Fibroblast of pulmonary artery (primary cell): ENCODE measurements at regions not wholly inside any gene's neighbourhood (a gene's known extent, or its start where the extent isn't known, plus 50 kb on each side); places are given as distances from the start of the nearest gene placed in this dataset.
"Not testable (repeated sequence)": the region's sequence is repeated elsewhere in the genome, so short reads cannot be mapped to it uniquely, and the experiment has no call there.

ENCODE experiments used
- DNase-seq: peaks from one replicate; pipeline ENCODE4 v3.0.0-alpha.2; 2010; ENCODE audit warnings: low read depth
- H3K4me3 ChIP-seq: replicated peaks from 2 replicates; pipeline ENCODE4 v1.5.1; 2011; ENCODE audit warnings: low read depth, mild to moderate bottlenecking, control low read depth, low read length, moderate library complexity
- TF ChIP-seq, protein P1 (sequence below): IDR thresholded peaks from 2 replicates; pipeline ENCODE4 v1.5.1; 2011; ENCODE audit warnings: mild to moderate bottlenecking, control low read depth, low read length, inconsistent platforms; ENCODE audit errors: missing control alignments

DNA sequence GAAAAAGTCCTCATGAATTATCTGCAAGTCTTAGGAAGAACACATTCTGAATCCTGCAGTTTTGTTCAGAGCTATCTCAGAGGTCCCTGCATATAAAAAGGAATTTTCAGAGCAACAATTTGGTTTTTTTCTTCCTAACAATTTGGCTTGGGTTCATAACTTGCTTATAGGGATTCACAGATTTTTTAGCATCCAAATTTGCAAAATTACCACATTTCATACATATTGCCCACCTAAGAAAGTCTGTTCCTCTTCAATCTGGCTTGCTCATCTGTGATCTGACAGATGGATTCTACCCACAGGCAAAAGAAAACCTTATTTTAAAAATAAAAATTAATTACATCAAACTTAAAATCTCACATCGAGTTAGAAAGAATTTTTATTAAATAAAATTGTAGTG lies 714.4 kb upstream of the NCAM2 start:
- TF ChIP-seq, protein P1, sequence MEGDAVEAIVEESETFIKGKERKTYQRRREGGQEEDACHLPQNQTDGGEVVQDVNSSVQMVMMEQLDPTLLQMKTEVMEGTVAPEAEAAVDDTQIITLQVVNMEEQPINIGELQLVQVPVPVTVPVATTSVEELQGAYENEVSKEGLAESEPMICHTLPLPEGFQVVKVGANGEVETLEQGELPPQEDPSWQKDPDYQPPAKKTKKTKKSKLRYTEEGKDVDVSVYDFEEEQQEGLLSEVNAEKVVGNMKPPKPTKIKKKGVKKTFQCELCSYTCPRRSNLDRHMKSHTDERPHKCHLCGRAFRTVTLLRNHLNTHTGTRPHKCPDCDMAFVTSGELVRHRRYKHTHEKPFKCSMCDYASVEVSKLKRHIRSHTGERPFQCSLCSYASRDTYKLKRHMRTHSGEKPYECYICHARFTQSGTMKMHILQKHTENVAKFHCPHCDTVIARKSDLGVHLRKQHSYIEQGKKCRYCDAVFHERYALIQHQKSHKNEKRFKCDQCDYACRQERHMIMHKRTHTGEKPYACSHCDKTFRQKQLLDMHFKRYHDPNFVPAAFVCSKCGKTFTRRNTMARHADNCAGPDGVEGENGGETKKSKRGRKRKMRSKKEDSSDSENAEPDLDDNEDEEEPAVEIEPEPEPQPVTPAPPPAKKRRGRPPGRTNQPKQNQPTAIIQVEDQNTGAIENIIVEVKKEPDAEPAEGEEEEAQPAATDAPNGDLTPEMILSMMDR, result no peak
- no peak for DNase-seq
- H3K4me3 ChIP-seq, result no peak overlapping the region

DNA sequence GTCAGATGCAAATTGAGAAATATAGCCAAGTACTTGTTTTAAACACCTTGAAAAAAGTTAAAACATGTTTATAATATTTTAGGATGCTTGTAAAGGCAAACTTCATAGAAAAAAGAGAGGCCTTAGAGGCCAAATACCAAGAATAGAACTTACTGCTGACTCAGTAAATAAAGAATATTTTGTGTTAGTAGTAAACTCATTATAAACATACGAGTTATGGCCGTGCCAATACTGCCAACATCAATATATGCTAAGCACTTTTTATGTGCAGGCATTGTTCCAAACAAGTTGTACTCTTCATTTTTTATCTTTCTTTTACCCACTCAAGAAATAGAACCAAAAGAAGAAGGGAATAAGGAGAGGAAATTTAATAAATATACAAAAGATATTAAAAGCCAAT lies 705.9 kb upstream of the NCAM2 start:
- no peak overlapping the region for H3K4me3 ChIP-seq
- TF ChIP-seq, protein P1, result no peak
- no peak for DNase-seq

DNA sequence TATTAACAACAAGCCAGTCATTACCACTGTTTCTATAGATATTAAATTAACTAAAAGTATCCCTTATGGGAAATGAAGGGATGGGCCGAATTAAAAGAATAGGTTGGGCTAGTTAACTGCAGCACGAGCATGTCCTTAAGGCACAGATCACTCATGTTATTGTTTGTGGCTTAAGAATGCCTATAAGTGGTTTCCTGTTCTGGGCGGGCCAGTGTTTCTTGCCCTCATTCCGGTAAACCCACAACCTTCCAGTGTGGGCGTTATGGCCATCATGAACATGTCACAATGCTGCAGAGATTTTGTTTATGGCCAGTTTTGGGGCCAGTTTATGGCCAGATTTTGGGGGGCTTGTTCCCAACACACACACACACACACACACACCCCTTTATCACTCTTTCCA lies 705.4 kb upstream of the NCAM2 start:
- not testable (repeated sequence) for H3K4me3 ChIP-seq, DNase-seq

DNA sequence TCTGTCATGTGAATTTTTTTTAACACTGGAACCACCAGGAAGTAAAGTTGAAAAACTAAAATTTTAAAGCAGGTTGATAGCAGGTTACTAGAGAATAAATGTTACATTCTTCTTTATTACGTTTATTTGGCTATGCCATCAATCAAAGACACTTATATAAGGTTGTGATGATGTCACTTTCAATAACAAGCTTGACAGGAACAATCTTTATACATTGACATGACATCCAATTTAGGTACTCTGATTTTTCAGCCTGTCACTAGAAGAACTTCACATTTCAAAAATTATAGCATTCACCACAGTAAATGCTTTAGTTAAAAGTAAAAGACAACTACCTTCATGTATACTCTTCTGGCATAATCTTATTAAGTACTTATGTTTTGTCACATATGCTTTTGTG lies 696.8 kb upstream of the NCAM2 start:
- TF ChIP-seq, protein P1, result no peak
- no peak for DNase-seq
- H3K4me3 ChIP-seq, result no peak overlapping the region

DNA sequence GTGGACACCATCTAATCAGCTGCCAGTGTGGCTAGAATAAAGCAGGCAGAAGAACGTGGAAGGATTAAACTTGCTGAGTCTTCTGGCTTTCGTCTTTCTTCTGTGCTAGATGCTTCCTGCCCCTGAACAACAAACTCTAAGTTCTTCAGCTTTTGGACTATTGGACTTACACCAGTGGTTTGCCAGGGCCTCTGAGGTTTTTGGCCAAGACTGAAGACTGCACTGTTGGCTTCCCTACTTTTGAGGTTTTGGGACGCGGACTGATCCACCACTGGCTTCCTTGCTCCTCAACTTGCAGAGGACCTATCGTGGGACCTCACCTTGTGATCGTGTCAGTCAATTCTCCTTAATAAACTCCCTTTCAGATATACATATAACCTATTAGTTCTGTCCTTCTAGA lies 696.1 kb upstream of the NCAM2 start:
- no peak for DNase-seq
- TF ChIP-seq, protein P1, result no peak
- H3K4me3 ChIP-seq, result no peak overlapping the region

DNA sequence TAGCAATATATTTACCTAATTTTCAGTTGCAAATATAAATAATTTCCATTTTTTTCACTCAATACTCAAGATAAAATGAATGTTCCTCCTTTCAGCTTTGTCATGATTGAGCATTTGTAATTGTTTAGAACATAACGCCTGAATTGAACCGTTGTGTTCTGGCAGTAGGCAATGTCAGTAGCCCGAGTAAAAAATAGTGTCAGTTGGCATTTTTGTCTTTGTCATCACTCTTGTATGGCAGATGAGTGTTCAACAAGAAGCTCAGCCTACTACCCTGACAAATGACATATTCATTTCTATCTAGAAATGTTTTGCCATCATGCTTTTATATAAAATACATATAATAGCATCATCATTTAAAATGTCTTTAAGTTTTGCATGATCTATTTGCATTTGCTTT lies 691.4 kb upstream of the NCAM2 start:
- no peak overlapping the region for H3K4me3 ChIP-seq
- TF ChIP-seq, protein P1, result no peak
- no peak for DNase-seq

DNA sequence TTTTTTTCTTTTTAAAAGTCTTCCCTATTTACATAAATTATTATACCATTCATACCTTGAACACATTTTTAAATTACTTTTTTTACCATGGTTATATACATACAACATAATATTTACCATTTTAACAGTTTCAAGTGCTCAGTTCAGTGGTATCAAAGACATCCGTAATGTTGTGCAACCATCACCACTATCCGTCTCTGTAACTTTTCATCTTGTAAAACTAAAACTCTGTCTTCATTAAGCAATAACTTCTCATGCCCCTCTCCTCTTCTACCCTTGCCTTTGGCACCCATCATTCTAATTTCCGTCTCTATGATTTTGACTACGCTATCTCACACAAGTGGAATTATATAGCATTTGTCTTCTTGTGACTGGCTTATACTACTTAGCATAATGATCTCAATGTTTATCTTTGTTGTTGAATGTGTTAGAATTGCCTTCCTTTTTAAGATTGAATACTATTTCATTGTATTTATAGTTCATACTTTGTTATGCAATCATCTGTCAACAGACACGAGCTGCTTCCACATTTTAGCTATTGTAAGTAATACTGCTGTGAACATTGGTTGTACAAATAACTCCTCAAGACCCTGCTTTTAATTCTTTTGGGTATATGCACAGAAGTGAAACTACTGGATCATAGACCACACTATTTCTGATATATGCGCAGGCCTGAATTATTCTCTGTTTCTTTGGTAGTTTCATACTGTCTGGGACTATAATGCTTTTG lies 689.5 kb upstream of the NCAM2 start:
- TF ChIP-seq, protein P1, result no peak
- H3K4me3 ChIP-seq, result no peak overlapping the region
- no peak for DNase-seq
